ENCODE measurements at regions not wholly inside any gene's neighbourhood (a gene's known extent, or its start where the extent isn't known, plus 50 kb on each side); places are given as distances from the start of the nearest gene placed in this dataset.

- FAIRE-seq (no peak), DNase-seq (no peak)
- 66 to 83% (median 76%) methylated on average over 3 of the region's 3 CpGs for WGBS, 3 donors
- Histone ChIP-seq H3K9me3 (ENCODE audit: control insufficient read depth in 2 of 2, insufficient read depth in 1 of 2, low read depth in 1 of 2, low read length in 1 of 2) (no peaks in the 10 kb centered on the region), H3K27ac (ENCODE audit: low read depth in 1 of 3, low read length in 2 of 3) (no peak overlapping the region), H3K4me3 (ENCODE audit: low read depth in 1 of 3, low read length in 3 of 3) (no peak overlapping the region), H3K27me3 (ENCODE audit: control insufficient read depth in 3 of 3, insufficient read depth in 3 of 3, low read length in 3 of 3) (no peaks in the 10 kb centered on the region), H3K4me1 (ENCODE audit: control insufficient read depth in 3 of 3, insufficient read depth in 2 of 3, low read depth in 1 of 3, low read length in 2 of 3) (no peaks in the 10 kb centered on the region), H3K36me3 (ENCODE audit: control insufficient read depth in 3 of 3, insufficient read depth in 2 of 3, low read depth in 1 of 3, low read length in 3 of 3) (no peaks in the 10 kb centered on the region)
These were observed 222.8 kb downstream of the POSTN start for GRCh38 chr13:37375724-37376123.

DNA sequence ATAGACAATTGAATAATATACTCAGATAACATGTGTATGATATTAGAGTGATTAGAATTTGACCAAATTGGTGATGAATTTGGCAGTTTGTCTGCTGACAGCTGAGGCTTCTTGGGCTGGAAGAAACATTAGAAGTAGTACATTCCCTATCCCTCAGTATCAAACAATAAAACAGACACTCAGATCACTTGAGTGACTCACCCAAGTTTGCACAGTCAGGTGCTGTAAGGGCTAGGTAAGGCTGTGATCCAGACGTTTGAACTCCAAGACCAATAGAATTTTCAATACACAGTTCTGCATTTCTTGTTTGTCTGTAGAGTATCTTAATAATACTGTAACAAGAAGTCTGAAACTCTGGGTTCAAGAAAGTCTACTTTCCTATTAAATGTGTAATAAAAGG lies 223.5 kb downstream of the POSTN start:
- WGBS, 3 donors, result 17 to 51% (median 23%) methylated on average over 1 of the region's 1 CpG
- FAIRE-seq, result no peak
- H3K27me3 ChIP-seq (ENCODE audit: control insufficient read depth in 3 of 3, insufficient read depth in 3 of 3, low read length in 3 of 3), result no peaks in the 10 kb centered on the region

DNA sequence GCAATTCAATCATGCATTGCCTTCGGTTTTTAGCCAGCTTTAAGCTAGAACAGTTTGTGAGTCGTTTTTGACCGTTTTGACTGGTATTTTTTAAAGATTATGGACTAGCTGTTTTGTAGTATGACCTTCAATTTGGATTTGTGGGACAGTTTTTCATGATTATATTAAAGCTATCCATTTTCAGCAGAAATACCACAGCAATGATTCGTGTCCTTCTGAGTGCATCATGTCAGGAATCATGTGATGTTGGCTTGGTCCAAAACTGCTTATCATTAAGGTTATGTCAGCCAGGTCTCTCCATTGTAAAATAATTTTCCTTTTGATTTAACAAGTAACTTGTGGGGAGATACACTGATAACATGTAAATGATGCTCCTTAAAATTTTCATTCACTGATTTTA lies 229.0 kb downstream of the POSTN start:
- Histone ChIP-seq H3K36me3 (ENCODE audit: control insufficient read depth in 3 of 3, insufficient read depth in 2 of 3, low read depth in 1 of 3, low read length in 3 of 3) (no peaks in the 10 kb centered on the region), H3K27me3 (ENCODE audit: control insufficient read depth in 3 of 3, insufficient read depth in 3 of 3, low read length in 3 of 3) (no peaks in the 10 kb centered on the region), H3K27ac (ENCODE audit: low read depth in 1 of 3, low read length in 2 of 3) (no peak overlapping the region), H3K4me3 (ENCODE audit: low read depth in 1 of 3, low read length in 3 of 3) (no peak overlapping the region), H3K9me3 (ENCODE audit: control insufficient read depth in 2 of 2, insufficient read depth in 1 of 2, low read depth in 1 of 2, low read length in 1 of 2) (no peaks in the 10 kb centered on the region), H3K4me1 (ENCODE audit: control insufficient read depth in 3 of 3, insufficient read depth in 2 of 3, low read depth in 1 of 3, low read length in 2 of 3) (no peaks in the 10 kb centered on the region)
- no peak for FAIRE-seq
- 21 to 43% (median 29%) methylated on average over 4 of the region's 4 CpGs for WGBS, 3 donors
- DNase-seq, result no peak

More for the DNA sequence above, 223.5 kb downstream of the POSTN start:
- Histone ChIP-seq H3K36me3 (ENCODE audit: control insufficient read depth in 3 of 3, insufficient read depth in 2 of 3, low read depth in 1 of 3, low read length in 3 of 3) (no peaks in the 10 kb centered on the region), H3K27ac (ENCODE audit: low read depth in 1 of 3, low read length in 2 of 3) (no peak overlapping the region), H3K4me3 (ENCODE audit: low read depth in 1 of 3, low read length in 3 of 3) (no peak overlapping the region), H3K4me1 (ENCODE audit: control insufficient read depth in 3 of 3, insufficient read depth in 2 of 3, low read depth in 1 of 3, low read length in 2 of 3) (no peaks in the 10 kb centered on the region), H3K9me3 (ENCODE audit: control insufficient read depth in 2 of 2, insufficient read depth in 1 of 2, low read depth in 1 of 2, low read length in 1 of 2) (no peaks in the 10 kb centered on the region)
- no peak for DNase-seq

- WGBS, 3 donors, result 56 to 66% (median 63%) methylated on average over 4 of the region's 4 CpGs
These were observed 230.1 kb downstream of the POSTN start for GRCh38 chr13:37368501-37368900.

DNA sequence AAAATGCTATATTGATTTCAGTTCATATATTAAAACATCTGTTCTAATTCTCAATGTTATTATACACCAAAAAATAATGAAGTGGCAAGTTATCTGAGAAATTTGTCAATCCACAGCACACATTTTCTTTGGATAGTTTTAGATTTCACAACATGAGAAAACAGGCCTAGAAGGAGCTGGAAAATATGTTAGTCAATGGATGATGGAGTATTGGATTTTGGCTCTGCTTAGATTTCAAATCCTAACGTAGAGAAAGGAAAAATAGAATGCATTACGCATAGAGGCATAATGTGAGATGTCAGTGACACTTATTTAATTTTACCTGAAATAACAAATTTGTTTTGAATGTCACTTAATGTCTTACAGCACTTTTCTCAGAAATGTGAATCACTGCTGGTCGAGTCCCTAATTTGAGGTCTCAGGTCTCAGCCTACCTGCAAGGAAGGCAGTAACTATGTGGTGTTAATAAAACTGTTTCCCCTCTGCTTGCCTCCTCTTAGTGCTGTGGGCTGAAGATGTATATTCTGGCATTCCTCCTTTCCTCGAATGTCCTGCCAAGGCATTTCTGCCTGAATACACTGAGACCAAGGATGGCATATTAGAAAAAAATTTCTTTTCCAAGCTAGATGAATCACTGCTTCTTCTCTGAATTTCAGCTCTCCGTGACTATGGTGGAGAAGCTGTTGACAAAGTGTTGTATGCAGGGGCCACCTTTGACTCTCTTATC lies 232.4 kb downstream of the POSTN start:
- no peak for FAIRE-seq

More at GRCh38 chr13:37368501-37368900, 230.1 kb downstream of the POSTN start:
- Histone ChIP-seq H3K4me1 (ENCODE audit: control insufficient read depth in 3 of 3, insufficient read depth in 2 of 3, low read depth in 1 of 3, low read length in 2 of 3) (no peaks in the 10 kb centered on the region), H3K27me3 (ENCODE audit: control insufficient read depth in 3 of 3, insufficient read depth in 3 of 3, low read length in 3 of 3) (no peaks in the 10 kb centered on the region), H3K4me3 (ENCODE audit: low read depth in 1 of 3, low read length in 3 of 3) (no peak overlapping the region), H3K9me3 (ENCODE audit: control insufficient read depth in 2 of 2, insufficient read depth in 1 of 2, low read depth in 1 of 2, low read length in 1 of 2) (no peaks in the 10 kb centered on the region), H3K27ac (ENCODE audit: low read depth in 1 of 3, low read length in 2 of 3) (no peak overlapping the region), H3K36me3 (ENCODE audit: control insufficient read depth in 3 of 3, insufficient read depth in 2 of 3, low read depth in 1 of 3, low read length in 3 of 3) (no peaks in the 10 kb centered on the region)
- DNase-seq, result no peak
- no peak for FAIRE-seq

DNA sequence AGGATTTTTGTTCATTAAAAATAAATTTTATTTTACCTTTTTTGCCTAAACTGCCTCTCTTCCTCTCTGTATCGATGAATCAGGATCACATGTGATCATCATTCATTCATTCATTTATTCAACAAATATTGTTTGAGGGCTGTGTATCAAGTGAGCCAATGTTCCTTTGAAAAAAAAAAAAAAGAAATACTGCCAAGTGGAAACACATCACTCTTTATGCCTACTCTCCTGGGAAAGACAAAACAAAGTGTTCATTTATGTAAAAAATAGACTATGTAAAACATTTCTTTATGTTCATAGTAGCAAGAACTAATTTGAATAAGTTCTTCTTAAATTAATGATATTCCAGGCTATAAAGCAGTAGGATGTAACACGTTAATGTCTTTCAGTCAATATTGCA lies 233.1 kb downstream of the POSTN start:
- no peaks in the 10 kb centered on the region for H3K9me3 ChIP-seq (ENCODE audit: control insufficient read depth in 2 of 2, insufficient read depth in 1 of 2, low read depth in 1 of 2, low read length in 1 of 2)
- DNase-seq (no peak), FAIRE-seq (no peak)
- H3K36me3 ChIP-seq (ENCODE audit: control insufficient read depth in 3 of 3, insufficient read depth in 2 of 3, low read depth in 1 of 3, low read length in 3 of 3), result no peaks in the 10 kb centered on the region
- WGBS, 3 donors, result 76 to 84% (median 77%) methylated on average over 2 of the region's 2 CpGs
- H3K4me1 ChIP-seq (ENCODE audit: control insufficient read depth in 3 of 3, insufficient read depth in 2 of 3, low read depth in 1 of 3, low read length in 2 of 3), result no peaks in the 10 kb centered on the region
- no peaks in the 10 kb centered on the region for H3K27me3 ChIP-seq (ENCODE audit: control insufficient read depth in 3 of 3, insufficient read depth in 3 of 3, low read length in 3 of 3)
- H3K4me3 ChIP-seq (ENCODE audit: low read depth in 1 of 3, low read length in 3 of 3), result no peak overlapping the region
- no peak overlapping the region for H3K27ac ChIP-seq (ENCODE audit: low read depth in 1 of 3, low read length in 2 of 3)

More for the DNA sequence above, 232.4 kb downstream of the POSTN start:
- H3K4me1 ChIP-seq (ENCODE audit: control insufficient read depth in 3 of 3, insufficient read depth in 2 of 3, low read depth in 1 of 3, low read length in 2 of 3), result no peaks in the 10 kb centered on the region
- H3K36me3 ChIP-seq (ENCODE audit: control insufficient read depth in 3 of 3, insufficient read depth in 2 of 3, low read depth in 1 of 3, low read length in 3 of 3), result no peaks in the 10 kb centered on the region
- H3K27ac ChIP-seq (ENCODE audit: low read depth in 1 of 3, low read length in 2 of 3), result no peak overlapping the region
- H3K9me3 ChIP-seq (ENCODE audit: control insufficient read depth in 2 of 2, insufficient read depth in 1 of 2, low read depth in 1 of 2, low read length in 1 of 2), result no peaks in the 10 kb centered on the region
- 67 to 81% (median 68%) methylated on average over 5 of the region's 5 CpGs for WGBS, 3 donors
- no peaks in the 10 kb centered on the region for H3K27me3 ChIP-seq (ENCODE audit: control insufficient read depth in 3 of 3, insufficient read depth in 3 of 3, low read length in 3 of 3)
- no peak for DNase-seq
- no peak overlapping the region for H3K4me3 ChIP-seq (ENCODE audit: low read depth in 1 of 3, low read length in 3 of 3)

DNA sequence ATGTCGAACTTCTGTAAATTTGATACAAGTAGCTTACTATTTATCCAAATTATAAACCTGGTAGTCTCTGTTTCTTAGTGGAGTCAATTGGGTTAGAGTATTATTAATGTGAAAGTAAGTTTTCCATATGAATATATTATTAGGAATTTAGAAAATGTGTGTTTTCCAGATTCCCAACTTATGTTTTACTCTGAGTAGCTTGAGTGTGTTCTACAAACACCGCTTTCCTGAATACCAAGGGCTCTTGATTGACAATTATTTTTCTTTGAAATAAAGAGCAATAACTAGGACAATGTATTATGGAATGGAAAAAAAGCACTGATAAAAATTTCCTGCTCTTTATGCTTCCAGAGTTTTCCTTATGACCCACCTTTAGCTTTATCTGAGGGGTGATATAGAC lies 233.6 kb downstream of the POSTN start:
- H3K36me3 ChIP-seq (ENCODE audit: control insufficient read depth in 3 of 3, insufficient read depth in 2 of 3, low read depth in 1 of 3, low read length in 3 of 3), result no peaks in the 10 kb centered on the region
- H3K4me1 ChIP-seq (ENCODE audit: control insufficient read depth in 3 of 3, insufficient read depth in 2 of 3, low read depth in 1 of 3, low read length in 2 of 3), result no peaks in the 10 kb centered on the region
- DNase-seq (no peak), FAIRE-seq (no peak)
- H3K9me3 ChIP-seq (ENCODE audit: control insufficient read depth in 2 of 2, insufficient read depth in 1 of 2, low read depth in 1 of 2, low read length in 1 of 2), result no peaks in the 10 kb centered on the region
- H3K4me3 ChIP-seq (ENCODE audit: low read depth in 1 of 3, low read length in 3 of 3), result no peak overlapping the region
- H3K27ac ChIP-seq (ENCODE audit: low read depth in 1 of 3, low read length in 2 of 3), result no peak overlapping the region
- no peaks in the 10 kb centered on the region for H3K27me3 ChIP-seq (ENCODE audit: control insufficient read depth in 3 of 3, insufficient read depth in 3 of 3, low read length in 3 of 3)
- WGBS, 3 donors, result 81 to 88% (median 85%) methylated on average over 2 of the region's 2 CpGs

GRCh38 chr13:37364007-37364406 lies 234.6 kb downstream of the POSTN start:
- FAIRE-seq, result no peak
- Histone ChIP-seq H3K36me3 (ENCODE audit: control insufficient read depth in 3 of 3, insufficient read depth in 2 of 3, low read depth in 1 of 3, low read length in 3 of 3) (no peaks in the 10 kb centered on the region), H3K27me3 (ENCODE audit: control insufficient read depth in 3 of 3, insufficient read depth in 3 of 3, low read length in 3 of 3) (no peaks in the 10 kb centered on the region), H3K9me3 (ENCODE audit: control insufficient read depth in 2 of 2, insufficient read depth in 1 of 2, low read depth in 1 of 2, low read length in 1 of 2) (no peaks in the 10 kb centered on the region), H3K4me3 (ENCODE audit: low read depth in 1 of 3, low read length in 3 of 3) (no peak overlapping the region), H3K27ac (ENCODE audit: low read depth in 1 of 3, low read length in 2 of 3) (no peak overlapping the region), H3K4me1 (ENCODE audit: control insufficient read depth in 3 of 3, insufficient read depth in 2 of 3, low read depth in 1 of 3, low read length in 2 of 3) (no peaks in the 10 kb centered on the region)
- DNase-seq, result no peak
- WGBS, 3 donors, result 91 to 97% (median 97%) methylated on average over 1 of the region's 1 CpG

- no peak for DNase-seq
- H3K4me1 ChIP-seq (ENCODE audit: control insufficient read depth in 3 of 3, insufficient read depth in 2 of 3, low read depth in 1 of 3, low read length in 2 of 3), result no peaks in the 10 kb centered on the region
- H3K36me3 ChIP-seq (ENCODE audit: control insufficient read depth in 3 of 3, insufficient read depth in 2 of 3, low read depth in 1 of 3, low read length in 3 of 3), result no peaks in the 10 kb centered on the region
- WGBS, 3 donors, result 70 to 80% (median 74%) methylated on average over 3 of the region's 3 CpGs
- no peaks in the 10 kb centered on the region for H3K9me3 ChIP-seq (ENCODE audit: control insufficient read depth in 2 of 2, insufficient read depth in 1 of 2, low read depth in 1 of 2, low read length in 1 of 2)
- H3K4me3 ChIP-seq (ENCODE audit: low read depth in 1 of 3, low read length in 3 of 3), result no peak overlapping the region
- no peak overlapping the region for H3K27ac ChIP-seq (ENCODE audit: low read depth in 1 of 3, low read length in 2 of 3)
- no peak for FAIRE-seq
- no peaks in the 10 kb centered on the region for H3K27me3 ChIP-seq (ENCODE audit: control insufficient read depth in 3 of 3, insufficient read depth in 3 of 3, low read length in 3 of 3)
These were observed 237.0 kb downstream of the POSTN start for GRCh38 chr13:37361608-37362007.
